Right ventricle myocardium superior (tissue), 1 donor: ENCODE measurements at regions not wholly inside any gene's neighbourhood (a gene's known extent, or its start where the extent isn't known, plus 50 kb on each side); places are given as distances from the start of the nearest gene placed in this dataset.
"Not testable (repeated sequence)": the region's sequence is repeated elsewhere in the genome, so short reads cannot be mapped to it uniquely, and the experiment has no call there.

Experiments
- ATAC-seq: fragments of 200-7000 bp; cut with Tn5 transposase; one replicate; pipeline ENCODE4 v1.9.1; 2020; ENCODE audit warnings: mild to moderate bottlenecking; ENCODE audit not compliant: poor library complexity
- DNase-seq: peaks from one replicate; pipeline ENCODE4 v3.0.0-alpha.2; 2020
- intact Hi-C: fragments of 100-400 bp; cut with DNase I; formaldehyde crosslinking; loops from one replicate; pipeline ENCODE4 v1.11.2; 2022
- donor health status: DM: no; HTN: yes; CAD: no; lungs with severe emphysema.

DNA sequence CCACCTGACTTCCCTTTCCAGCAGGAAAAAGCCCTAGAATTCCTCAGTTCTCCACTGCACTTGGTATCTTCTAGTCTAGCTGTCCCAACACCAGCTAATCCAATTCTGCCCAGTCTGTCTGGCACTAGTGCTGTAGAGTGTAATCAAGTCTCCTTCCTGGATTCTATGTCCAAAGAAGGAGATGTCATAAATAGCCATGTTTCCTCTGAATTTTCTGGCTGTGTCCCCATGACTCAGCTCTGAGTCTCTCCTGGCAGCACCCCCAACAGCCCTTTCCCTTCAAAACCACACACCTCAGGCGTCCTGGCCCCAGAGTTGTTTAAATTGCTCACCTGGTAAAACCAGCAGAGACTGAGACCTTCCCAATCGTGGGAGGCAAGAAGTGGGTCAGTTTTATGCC lies 197.2 kb downstream of the GRXCR1 start:
- ATAC-seq = no peak
- no peak for DNase-seq

DNA sequence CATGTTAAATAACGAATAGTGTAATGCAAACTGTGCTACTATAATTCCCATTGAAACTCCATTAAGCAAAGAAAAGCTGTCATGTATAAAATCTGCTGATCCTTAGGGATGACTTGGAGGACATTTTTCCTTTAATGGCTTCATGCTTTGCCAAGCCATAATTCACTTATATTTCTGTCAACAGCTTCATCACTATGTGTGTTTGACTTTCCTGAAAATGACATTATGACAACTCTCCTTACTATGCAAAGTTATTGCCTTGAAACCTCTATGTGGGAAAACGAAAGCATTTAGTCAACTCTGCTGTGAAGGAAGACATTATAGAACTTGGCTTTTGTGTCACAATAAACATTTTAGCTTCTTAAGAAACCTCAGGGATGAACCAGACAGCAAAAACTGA lies 210.5 kb downstream of the GRXCR1 start:
- intact Hi-C loops = no loop called here
- DNase-seq = no peak
- ATAC-seq = no peak

More for the DNA sequence above, 197.2 kb downstream of the GRXCR1 start:
- intact Hi-C loops = no loop called here

GRCh38 chr4:43112139-43112538 lies 219.6 kb downstream of the GRXCR1 start:
- no peak for ATAC-seq
- DNase-seq = no peak
- intact Hi-C loops = no loop called here

- DNase-seq (no peak), ATAC-seq (no peak)
- intact Hi-C loops = no loop called here
Observed at GRCh38 chr4:43113196-43113595, 220.7 kb downstream of the GRXCR1 start.

DNA sequence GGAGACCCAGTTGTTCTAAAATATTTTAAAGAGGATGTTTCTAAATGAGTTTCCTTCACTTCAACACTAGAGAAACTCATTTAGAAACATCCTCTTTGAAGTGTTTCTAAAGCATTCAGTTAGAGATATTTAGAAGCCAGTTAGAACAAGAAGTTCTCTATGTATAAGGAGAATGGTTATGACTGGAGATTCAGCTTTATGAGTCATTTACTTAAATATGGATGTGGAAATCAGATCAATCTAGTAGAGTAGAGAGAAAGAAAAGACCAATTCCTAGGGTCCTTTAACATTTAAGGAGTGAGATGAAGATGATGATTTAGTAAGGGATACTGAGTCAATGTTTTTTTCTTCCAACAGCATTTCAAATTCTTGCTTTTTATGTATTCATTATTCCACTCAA lies 234.1 kb downstream of the GRXCR1 start:
- ATAC-seq (no peak), DNase-seq (no peak)
- intact Hi-C loops = no loop called here

- no peak for ATAC-seq
- intact Hi-C loops = no loop called here
Observed at GRCh38 chr4:43130228-43131021, 237.9 kb downstream of the GRXCR1 start.

GRCh38 chr4:43132010-43132582 lies 239.6 kb downstream of the GRXCR1 start:
- DNase-seq (peak; percentile 46), ATAC-seq (no peak)
- intact Hi-C loops = no loop called here

More at GRCh38 chr4:43130228-43131021, 237.9 kb downstream of the GRXCR1 start:
- DNase-seq = no peak

DNA sequence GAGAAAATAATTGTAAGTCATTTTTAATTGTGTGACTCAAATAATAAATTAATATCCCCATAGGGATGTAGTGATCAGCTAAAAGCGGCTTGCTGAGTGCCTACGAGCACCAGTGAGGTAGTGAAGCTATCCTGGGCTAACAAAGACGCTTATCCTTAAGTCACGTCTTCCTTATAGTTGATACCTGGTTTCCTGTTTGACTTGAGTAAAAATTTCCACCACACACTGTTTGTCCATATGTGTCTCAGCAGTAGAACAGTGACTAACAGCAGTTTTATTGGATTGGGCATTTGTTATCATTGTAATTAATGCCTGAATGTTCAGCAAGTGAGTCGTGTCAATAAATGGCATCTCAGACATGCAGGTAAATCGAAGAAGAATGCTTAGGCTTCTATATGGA lies 241.1 kb downstream of the GRXCR1 start:
- DNase-seq (no peak), ATAC-seq (no peak)
- intact Hi-C loops = no loop called here

GRCh38 chr4:43136752-43137151 lies 244.2 kb downstream of the GRXCR1 start:
- no peak for ATAC-seq
- no peak for DNase-seq
- intact Hi-C loops = no loop called here

- ATAC-seq = no peak
- intact Hi-C loops = no loop called here
- no peak for DNase-seq
Observed at GRCh38 chr4:43146198-43146597, 253.7 kb downstream of the GRXCR1 start.

GRCh38 chr4:43148481-43148880 lies 256.0 kb downstream of the GRXCR1 start:
- ATAC-seq (no peak), DNase-seq (no peak)
- intact Hi-C loops = no loop called here

DNA sequence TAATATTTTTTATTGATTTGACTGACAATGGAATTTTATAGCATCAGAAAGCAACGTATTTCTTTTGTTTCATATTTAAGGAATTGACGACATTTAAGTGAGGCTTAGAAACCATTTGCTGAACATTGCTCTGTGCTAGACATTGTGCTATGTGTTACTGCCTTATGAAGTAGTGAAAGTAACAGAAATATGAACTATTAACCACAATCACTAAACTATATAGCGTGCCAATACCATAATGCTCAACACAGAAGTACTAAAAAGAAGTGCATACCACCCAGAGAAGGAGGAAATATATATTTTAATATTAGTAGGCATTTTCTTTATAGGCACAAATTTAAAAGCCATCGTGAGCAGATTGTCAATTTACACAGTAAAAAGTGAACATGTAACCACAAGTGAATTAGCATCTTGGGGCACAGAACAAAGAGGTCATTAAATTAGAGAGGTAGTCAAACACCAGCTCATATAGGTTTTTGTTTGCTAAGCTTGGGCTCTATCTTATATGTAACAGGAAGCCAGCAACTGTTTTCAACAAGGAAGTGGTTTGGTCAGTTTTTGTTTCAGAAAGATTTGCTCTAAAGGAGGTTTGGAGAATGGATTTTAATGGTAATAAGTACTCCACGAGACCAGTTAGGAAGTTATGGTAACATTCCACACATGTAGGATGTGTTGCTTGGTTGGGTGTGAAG lies 270.7 kb downstream of the GRXCR1 start:
- no peak for ATAC-seq
- intact Hi-C loops = no loop called here
- DNase-seq = no peak

- DNase-seq (no peak), ATAC-seq (no peak)
- intact Hi-C loops = no loop called here
Observed at GRCh38 chr4:43189741-43190140, 297.2 kb downstream of the GRXCR1 start.

DNA sequence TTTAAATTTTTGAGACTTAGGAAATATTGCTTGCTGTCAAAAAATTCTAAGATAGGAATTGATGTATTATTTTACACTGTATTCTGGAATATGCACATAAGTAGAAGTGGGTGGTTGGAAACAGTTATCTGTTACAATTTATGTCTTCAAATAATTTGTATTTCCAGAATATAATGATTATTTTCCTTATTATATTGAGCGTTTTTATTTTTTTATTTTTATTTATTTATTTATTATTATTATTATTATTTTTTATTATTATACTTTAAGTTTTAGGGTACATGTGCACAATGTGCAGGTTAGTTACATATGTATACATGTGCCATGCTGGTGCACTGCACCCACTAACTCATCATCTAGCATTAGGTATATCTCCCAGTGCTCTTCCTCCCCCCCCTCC lies 320.1 kb downstream of the GRXCR1 start:
- DNase-seq, ATAC-seq, intact Hi-C loops: not testable (repeated sequence)

GRCh38 chr4:43223820-43224219 lies 331.3 kb downstream of the GRXCR1 start:
- no peak for ATAC-seq
- intact Hi-C loops = no loop called here
- DNase-seq = no peak

GRCh38 chr4:43224559-43224958 lies 332.0 kb downstream of the GRXCR1 start:
- ATAC-seq (no peak), DNase-seq (no peak)
- intact Hi-C loops = no loop called here

DNA sequence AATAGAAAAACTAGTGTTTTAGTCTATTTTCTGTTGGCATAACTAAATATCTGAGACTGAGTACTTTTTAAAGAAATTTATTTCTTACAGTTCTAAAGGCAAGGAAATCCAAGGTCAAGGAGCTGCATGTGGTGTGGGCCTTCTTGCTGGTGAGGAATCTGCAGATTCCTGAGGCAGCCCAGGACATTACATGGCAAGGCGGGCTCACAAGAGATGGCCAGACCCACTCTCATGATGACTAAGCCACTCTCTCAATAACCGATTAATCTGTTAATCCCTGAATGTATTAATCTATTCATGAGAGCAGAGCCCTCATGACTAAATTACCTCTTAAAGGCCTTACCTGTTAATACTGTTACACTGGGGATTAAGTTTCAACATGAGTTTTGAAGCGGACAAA lies 340.8 kb downstream of the GRXCR1 start:
- ATAC-seq (no peak), DNase-seq (no peak)
- intact Hi-C loops = no loop called here

DNA sequence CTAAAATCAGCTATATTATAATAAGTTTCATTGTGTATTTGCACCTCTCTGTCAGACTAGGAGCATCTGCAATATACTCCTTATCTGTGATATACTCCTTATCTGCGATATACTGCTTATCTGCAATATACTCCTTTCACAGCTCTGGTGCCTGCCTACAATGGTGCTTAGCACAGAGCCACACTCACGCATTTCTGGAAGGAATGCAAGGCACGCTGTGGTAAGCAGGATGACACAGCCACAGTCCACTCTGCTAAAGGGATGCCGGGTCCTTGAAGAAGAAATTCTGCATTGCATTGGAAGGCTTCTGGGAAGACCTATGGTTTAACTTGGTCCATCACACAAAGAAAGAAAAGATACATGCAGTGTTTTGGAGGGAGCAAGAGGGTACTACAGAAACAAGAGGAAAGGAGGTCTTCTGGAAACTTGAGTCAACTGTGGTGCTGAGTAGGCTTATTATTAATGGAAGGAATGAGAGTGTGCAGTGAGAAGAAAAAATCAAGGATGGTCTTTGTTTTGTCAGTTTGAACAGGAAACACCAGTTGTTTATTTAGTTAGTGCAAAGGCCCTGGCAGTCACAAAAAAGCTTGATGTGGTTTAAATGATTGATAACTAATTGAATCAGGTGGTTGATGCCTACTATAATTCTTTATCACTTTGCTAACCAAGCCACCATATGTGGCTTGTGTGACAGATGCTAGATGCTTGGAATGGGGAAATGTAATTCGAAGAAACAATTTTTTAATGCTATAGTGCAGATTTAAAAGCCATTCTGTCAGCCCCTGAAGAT lies 342.3 kb downstream of the GRXCR1 start:
- intact Hi-C loops = no loop called here
- ATAC-seq = no peak
- no peak for DNase-seq

- intact Hi-C loops = no loop called here
- DNase-seq (no peak), ATAC-seq (no peak)
Observed at GRCh38 chr4:43238008-43238407, 345.5 kb downstream of the GRXCR1 start.
